Neural progenitor cell (in vitro differentiated cells): ENCODE measurements at regions not wholly inside any gene's neighbourhood (a gene's known extent, or its start where the extent isn't known, plus 50 kb on each side); places are given as distances from the start of the nearest gene placed in this dataset.
A peak's percentile ranks its signal among the peaks of the same experiment; 100 is the strongest.

Experiments used
- DNase-seq: peaks from one replicate; pipeline ENCODE4 v3.0.0-alpha.2; 2016; ENCODE audit warnings: low spot score
- H2AFZ ChIP-seq: fragments of 200-600 bp; sonication (generic); replicated peaks from 2 replicates; pipeline ENCODE4 v1.6.1; 2016; ENCODE audit warnings: antibody characterized with exemption
- H3F3A ChIP-seq: fragments of 200-600 bp; sonication (generic); 2 replicates; pipeline ENCODE4 v1.6.1; 2016; ENCODE audit warnings: antibody characterized with exemption, low read depth
- H3K27ac ChIP-seq: fragments of 200-600 bp; sonication (generic); 2 replicates; pipeline ENCODE4 v1.5.1; 2016; ENCODE audit warnings: mild to moderate bottlenecking
- H3K27me3 ChIP-seq: fragments of 200-600 bp; sonication (generic); 2 replicates; pipeline ENCODE4 v1.6.1; 2016; ENCODE audit warnings: mild to moderate bottlenecking, moderate library complexity
- H3K36me3 ChIP-seq: fragments of 200-600 bp; sonication (generic); 2 replicates; pipeline ENCODE4 v1.5.1; 2016
- H3K4me1 ChIP-seq: fragments of 200-600 bp; sonication (generic); 2 replicates; pipeline ENCODE4 v1.6.1; 2016; ENCODE audit warnings: mixed run types
- H3K4me2 ChIP-seq: fragments of 200-600 bp; sonication (generic); 2 replicates; pipeline ENCODE4 v1.6.1; 2016
- H3K4me3 ChIP-seq: fragments of 200-600 bp; sonication (generic); 2 replicates; pipeline ENCODE4 v1.5.1; 2016
- H3K79me2 ChIP-seq: fragments of 200-600 bp; sonication (generic); 2 replicates; pipeline ENCODE4 v1.6.1; 2016; ENCODE audit warnings: low read depth
- H3K9ac ChIP-seq: fragments of 200-600 bp; sonication (generic); 2 replicates; pipeline ENCODE4 v1.6.1; 2016
- H3K9me3 ChIP-seq: fragments of 200-600 bp; sonication (generic); 2 replicates; pipeline ENCODE4 v1.5.1; 2016; ENCODE audit warnings: low read depth
- H4K20me1 ChIP-seq: fragments of 200-600 bp; sonication (generic); 2 replicates; pipeline ENCODE4 v1.6.1; 2016; ENCODE audit warnings: low read depth
- H3K27ac Mint-ChIP-seq: 3 replicates; pipeline ENCODE4 v1.8.0; 2021; ENCODE audit warnings: mixed read lengths
- H3K27me3 Mint-ChIP-seq: 2 replicates; pipeline ENCODE4 v1.8.0; 2022; ENCODE audit warnings: low read depth, mild to moderate bottlenecking, inconsistent platforms, moderate library complexity, mixed read lengths; ENCODE audit not compliant: insufficient read depth
- H3K36me3 Mint-ChIP-seq: 3 replicates; pipeline ENCODE4 v1.8.0; 2021; ENCODE audit warnings: mixed read lengths
- H3K4me1 Mint-ChIP-seq: 3 replicates; pipeline ENCODE4 v1.8.0; 2021; ENCODE audit warnings: mixed read lengths
- H3K4me3 Mint-ChIP-seq: 3 replicates; pipeline ENCODE4 v1.8.0; 2021; ENCODE audit warnings: mild to moderate bottlenecking, moderate library complexity, mixed read lengths
- H3K9me3 Mint-ChIP-seq: 3 replicates; pipeline ENCODE4 v1.8.0; 2020; ENCODE audit warnings: mixed read lengths
- CTCF ChIP-seq: fragments of 200-600 bp; sonication (generic); IDR thresholded peaks from 2 replicates; pipeline ENCODE4 v1.5.1; 2017; ENCODE audit warnings: antibody characterized with exemption, mild to moderate bottlenecking
- EZH2 ChIP-seq: fragments of 200-600 bp; sonication (generic); IDR thresholded peaks from 2 replicates; pipeline ENCODE4 v1.6.1; 2017; ENCODE audit warnings: antibody characterized with exemption, mild to moderate bottlenecking, moderate library complexity
- EZH2phosphoT487 ChIP-seq: fragments of 200-600 bp; sonication (generic); IDR thresholded peaks from 2 replicates; pipeline ENCODE4 v1.6.1; 2017; ENCODE audit warnings: antibody characterized with exemption

DNA sequence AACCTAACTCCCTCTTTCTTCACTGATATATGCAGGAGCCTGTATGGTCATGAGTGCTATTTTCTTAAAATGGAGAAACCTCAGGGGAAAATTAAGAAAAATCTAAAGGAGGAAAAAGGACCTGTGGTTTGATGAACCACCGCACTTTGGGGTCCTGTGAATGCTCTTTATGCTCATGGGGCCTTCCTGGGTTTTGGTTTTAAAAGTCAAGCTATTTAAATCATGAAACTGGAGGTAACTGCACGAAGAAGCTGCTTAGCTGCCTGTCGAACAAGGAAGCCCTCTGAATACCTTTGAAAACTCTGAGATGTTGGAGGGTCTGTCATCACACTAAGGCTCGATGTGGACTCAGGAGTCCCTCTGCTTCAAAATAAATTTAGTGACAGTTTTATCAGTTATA lies 564.5 kb upstream of the ADAMTS16 start:
- no peak overlapping the region for H3K4me2 ChIP-seq
- TF ChIP-seq CTCF (no peak), EZH2phosphoT487 (no peak)
- H3K9ac ChIP-seq = no peak overlapping the region
- no peaks in the 10 kb centered on the region for H3K9me3 ChIP-seq
- Mint-ChIP-seq H3K27me3 (peaks cover under 1% of the 10 kb centered on the region), H3K36me3 (no peaks in the 10 kb centered on the region), H3K4me3 (no peak overlapping the region), H3K4me1 (peaks cover 25% of the 10 kb centered on the region), H3K27ac (no peak overlapping the region), H3K9me3 (peaks cover 2% of the 10 kb centered on the region)
- DNase-seq = no peak
- H4K20me1 ChIP-seq = no peaks in the 10 kb centered on the region
- H3K79me2 ChIP-seq = no peaks in the 10 kb centered on the region
- peaks cover 5% of the 10 kb centered on the region for H3K4me1 ChIP-seq
- H3K27me3 ChIP-seq = no peaks in the 10 kb centered on the region
- H3K27ac ChIP-seq = no peak overlapping the region
- no peak overlapping the region for H3K4me3 ChIP-seq
- H3F3A ChIP-seq = peaks cover 4% of the 10 kb centered on the region
- H2AFZ ChIP-seq = no peak overlapping the region
- no peaks in the 10 kb centered on the region for H3K36me3 ChIP-seq

- no peaks in the 10 kb centered on the region for H3K36me3 Mint-ChIP-seq
Measured at GRCh38 chr5:4576161-4576748, 563.9 kb upstream of the ADAMTS16 start.

DNA sequence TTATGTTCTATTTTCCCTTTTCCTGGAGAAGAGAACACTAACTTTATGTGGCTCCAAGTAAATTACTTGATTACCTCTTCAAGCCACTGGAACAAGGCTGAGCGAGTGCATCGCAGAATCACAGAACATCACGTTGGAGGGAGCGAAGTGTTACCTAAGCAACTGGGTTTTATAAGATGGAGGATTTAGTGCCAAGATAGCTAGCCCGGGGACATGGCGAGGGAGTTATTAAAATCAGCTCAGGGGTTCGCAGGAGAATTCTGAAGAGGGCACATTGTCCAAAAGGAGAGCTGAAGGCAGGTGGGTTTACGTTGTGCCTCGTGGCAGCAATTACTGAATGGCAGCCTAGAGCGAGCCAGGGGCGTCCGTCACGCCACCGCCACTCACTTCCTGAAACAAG lies 563.2 kb upstream of the ADAMTS16 start:
- peaks cover 4% of the 10 kb centered on the region for H3K27me3 Mint-ChIP-seq
- peaks cover 19% of the 10 kb centered on the region for H3K4me1 Mint-ChIP-seq
- Histone ChIP-seq H4K20me1 (no peaks in the 10 kb centered on the region), H3K4me1 (no peaks in the 10 kb centered on the region), H3K36me3 (no peaks in the 10 kb centered on the region), H3K27ac (no peak overlapping the region), H3K9me3 (no peaks in the 10 kb centered on the region), H3K27me3 (no peaks in the 10 kb centered on the region), H3K9ac (no peak overlapping the region), H3F3A (no peaks in the 10 kb centered on the region), H3K4me3 (no peak overlapping the region), H2AFZ (no peak overlapping the region), H3K79me2 (no peaks in the 10 kb centered on the region), H3K4me2 (no peak overlapping the region)
- DNase-seq = no peak
- H3K36me3 Mint-ChIP-seq = no peaks in the 10 kb centered on the region
- no peaks in the 10 kb centered on the region for H3K9me3 Mint-ChIP-seq
- peak overlapping the region; percentile 20 for H3K27ac Mint-ChIP-seq
- H3K4me3 Mint-ChIP-seq = no peak overlapping the region
- TF ChIP-seq EZH2phosphoT487 (no peak), EZH2 (no peak)

More at GRCh38 chr5:4576161-4576748, 563.9 kb upstream of the ADAMTS16 start:
- TF ChIP-seq CTCF (no peak), EZH2 (no peak), EZH2phosphoT487 (no peak)
- Mint-ChIP-seq H3K4me3 (no peak overlapping the region), H3K27ac (no peak overlapping the region), H3K27me3 (peaks cover 4% of the 10 kb centered on the region), H3K4me1 (peaks cover 19% of the 10 kb centered on the region), H3K9me3 (peaks cover 2% of the 10 kb centered on the region)
- Histone ChIP-seq H3K36me3 (no peaks in the 10 kb centered on the region), H3K9ac (no peak overlapping the region), H3K9me3 (no peaks in the 10 kb centered on the region), H3K27me3 (no peaks in the 10 kb centered on the region), H3K4me2 (no peak overlapping the region), H3K4me1 (no peaks in the 10 kb centered on the region), H3K27ac (no peak overlapping the region), H3K79me2 (no peaks in the 10 kb centered on the region), H2AFZ (no peak overlapping the region), H4K20me1 (no peaks in the 10 kb centered on the region), H3K4me3 (no peak overlapping the region), H3F3A (no peaks in the 10 kb centered on the region)
- no peak for DNase-seq

DNA sequence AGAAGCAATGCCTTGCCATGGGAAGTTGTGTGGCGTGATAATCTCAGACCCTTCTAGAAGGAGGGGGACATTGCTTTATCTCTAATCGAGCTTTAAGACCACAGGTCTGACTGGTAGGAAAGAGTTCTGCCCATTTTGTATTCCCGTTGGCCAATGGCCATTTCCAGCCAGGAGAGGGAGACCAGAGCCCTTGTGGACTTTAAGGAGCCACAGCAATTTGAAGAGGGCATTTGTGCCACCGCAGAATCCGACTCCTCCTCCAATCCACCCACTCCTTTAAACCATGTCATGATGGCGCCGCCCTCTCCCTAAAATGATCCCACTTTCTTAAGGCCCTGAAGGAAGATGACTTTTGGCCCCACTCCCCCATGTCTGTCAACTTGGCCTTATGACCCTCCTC lies 560.5 kb upstream of the ADAMTS16 start:
- H3K9me3 Mint-ChIP-seq = no peaks in the 10 kb centered on the region
- no peak overlapping the region for H3K4me3 Mint-ChIP-seq
- H3K27me3 ChIP-seq = no peaks in the 10 kb centered on the region
- no peaks in the 10 kb centered on the region for H4K20me1 ChIP-seq
- no peaks in the 10 kb centered on the region for H3K9me3 ChIP-seq
- DNase-seq = no peak
- H3K79me2 ChIP-seq = no peaks in the 10 kb centered on the region
- H2AFZ ChIP-seq = no peak overlapping the region
- peaks cover 4% of the 10 kb centered on the region for H3K27me3 Mint-ChIP-seq
- H3K4me2 ChIP-seq = no peak overlapping the region
- no peaks in the 10 kb centered on the region for H3F3A ChIP-seq
- no peaks in the 10 kb centered on the region for H3K36me3 ChIP-seq
- H3K4me1 ChIP-seq = no peaks in the 10 kb centered on the region
- no peak for TF ChIP-seq EZH2
- no peak for TF ChIP-seq CTCF
- no peak for TF ChIP-seq EZH2phosphoT487
- no peak overlapping the region for H3K27ac ChIP-seq
- H3K36me3 Mint-ChIP-seq = no peaks in the 10 kb centered on the region
- H3K27ac Mint-ChIP-seq = no peak overlapping the region
- peaks cover 19% of the 10 kb centered on the region for H3K4me1 Mint-ChIP-seq
- H3K4me3 ChIP-seq = no peak overlapping the region
- no peak overlapping the region for H3K9ac ChIP-seq
